GM12874 (cell line): ENCODE measurements at regions not wholly inside any gene's neighbourhood (a gene's known extent, or its start where the extent isn't known, plus 50 kb on each side); places are given as distances from the start of the nearest gene placed in this dataset.

Experiments
- TF ChIP-seq, protein P1 (sequence below): IDR thresholded peaks from 2 replicates; pipeline ENCODE4 v1.5.1; 2011; ENCODE audit warnings: low read depth, mild to moderate bottlenecking, control low read depth, low read length, moderate library complexity; ENCODE audit not compliant: insufficient read depth

GRCh38 chr11:116345575-116345974 lies 427.2 kb downstream of the BUD13 start:
- TF ChIP-seq, protein P1, sequence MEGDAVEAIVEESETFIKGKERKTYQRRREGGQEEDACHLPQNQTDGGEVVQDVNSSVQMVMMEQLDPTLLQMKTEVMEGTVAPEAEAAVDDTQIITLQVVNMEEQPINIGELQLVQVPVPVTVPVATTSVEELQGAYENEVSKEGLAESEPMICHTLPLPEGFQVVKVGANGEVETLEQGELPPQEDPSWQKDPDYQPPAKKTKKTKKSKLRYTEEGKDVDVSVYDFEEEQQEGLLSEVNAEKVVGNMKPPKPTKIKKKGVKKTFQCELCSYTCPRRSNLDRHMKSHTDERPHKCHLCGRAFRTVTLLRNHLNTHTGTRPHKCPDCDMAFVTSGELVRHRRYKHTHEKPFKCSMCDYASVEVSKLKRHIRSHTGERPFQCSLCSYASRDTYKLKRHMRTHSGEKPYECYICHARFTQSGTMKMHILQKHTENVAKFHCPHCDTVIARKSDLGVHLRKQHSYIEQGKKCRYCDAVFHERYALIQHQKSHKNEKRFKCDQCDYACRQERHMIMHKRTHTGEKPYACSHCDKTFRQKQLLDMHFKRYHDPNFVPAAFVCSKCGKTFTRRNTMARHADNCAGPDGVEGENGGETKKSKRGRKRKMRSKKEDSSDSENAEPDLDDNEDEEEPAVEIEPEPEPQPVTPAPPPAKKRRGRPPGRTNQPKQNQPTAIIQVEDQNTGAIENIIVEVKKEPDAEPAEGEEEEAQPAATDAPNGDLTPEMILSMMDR: no peak

DNA sequence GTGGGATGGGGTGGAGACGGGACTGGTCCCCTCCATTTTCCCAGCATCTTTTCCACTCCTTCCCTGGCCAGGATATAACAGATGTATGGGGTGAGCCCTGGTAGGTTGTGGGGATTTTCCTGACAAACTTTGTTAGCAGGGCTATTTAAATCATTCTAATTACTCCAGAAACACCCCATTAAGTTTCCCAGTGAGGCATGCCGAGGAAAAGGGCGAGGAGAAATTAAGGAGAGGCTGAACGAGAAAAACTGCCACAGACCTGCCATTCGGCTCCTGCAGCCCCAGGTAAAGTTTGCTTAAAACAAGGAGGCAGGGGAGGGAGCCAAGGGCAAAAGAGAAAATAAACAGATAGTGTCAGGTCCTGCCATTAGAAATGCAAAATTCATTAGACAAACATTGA lies 428.2 kb downstream of the BUD13 start:
- TF ChIP-seq, protein P1: no peak

DNA sequence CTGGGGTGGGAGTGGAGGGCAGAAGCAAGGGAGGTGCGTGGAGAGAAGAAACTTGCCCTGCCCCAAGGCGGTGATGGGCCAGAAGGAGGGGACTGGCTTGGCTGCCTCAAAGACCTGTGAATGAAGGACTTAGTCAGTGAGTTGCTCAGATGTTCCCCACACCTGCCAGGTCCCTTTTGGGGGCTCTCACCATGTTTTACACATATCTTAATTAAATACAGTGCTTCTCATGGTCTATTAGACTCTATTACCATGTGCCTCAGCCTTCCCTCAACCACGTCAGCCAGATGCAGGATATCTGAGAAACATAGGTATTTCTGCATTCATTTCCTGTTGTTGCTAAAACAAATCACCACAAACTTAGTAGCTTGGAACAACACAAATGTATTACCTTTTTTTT lies 429.5 kb downstream of the BUD13 start:
- TF ChIP-seq, protein P1: no peak

DNA sequence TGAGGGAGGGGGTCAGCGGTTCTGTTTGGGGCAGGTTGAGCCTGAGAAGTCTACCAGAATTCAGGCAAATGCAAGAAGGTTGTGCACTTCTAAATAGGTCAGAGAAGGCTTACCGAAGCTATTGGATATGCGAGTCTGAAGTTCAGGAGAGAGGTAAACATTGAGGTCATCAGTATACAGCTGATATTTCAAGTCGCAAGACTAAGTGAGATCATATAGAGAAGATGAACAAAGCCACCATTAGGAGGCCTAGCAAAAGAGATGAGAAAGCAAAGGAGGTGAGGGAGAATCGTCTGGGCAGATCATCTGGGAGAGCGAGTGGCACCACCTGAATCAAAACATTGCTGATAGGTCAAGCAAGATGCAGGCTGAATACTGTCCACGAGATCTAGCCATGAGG lies 430.6 kb downstream of the BUD13 start:
- TF ChIP-seq, protein P1: no peak

DNA sequence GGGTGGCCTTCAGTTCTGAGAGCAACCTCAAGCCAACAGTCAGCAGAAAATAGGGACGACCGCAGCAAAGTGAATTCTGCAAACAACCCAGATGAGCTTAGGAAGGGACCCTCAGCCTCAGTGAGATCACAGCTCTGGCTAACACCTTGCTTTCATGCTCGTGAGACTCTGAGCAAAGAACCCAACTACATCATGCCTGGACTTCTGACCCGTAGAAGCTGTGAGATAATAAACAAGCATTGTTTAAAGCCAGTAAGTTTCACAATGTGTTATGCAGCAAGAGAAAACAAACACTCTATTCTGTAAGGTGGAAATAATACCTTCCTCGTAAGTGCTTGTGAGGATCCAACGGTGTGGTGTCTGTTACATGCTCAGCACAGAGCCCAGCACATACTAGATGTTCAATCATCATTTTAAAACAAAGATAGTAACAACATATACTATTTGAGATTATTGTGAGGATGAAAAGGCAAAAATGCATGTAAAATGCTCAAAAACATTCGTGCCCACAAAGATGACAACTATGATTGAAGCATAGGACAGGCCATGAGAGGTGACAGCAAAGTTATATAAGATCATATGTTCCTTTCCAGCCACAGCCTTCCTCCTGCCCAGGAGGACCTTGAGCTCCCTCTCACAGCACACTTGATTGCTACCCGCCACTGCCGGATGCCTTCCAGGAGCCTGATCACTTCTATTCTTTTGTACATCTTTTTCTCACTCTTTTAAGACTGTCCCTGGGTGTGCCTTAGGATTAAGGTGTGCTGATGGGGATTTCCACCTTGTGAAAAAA lies 433.3 kb downstream of the BUD13 start:
- TF ChIP-seq, protein P1: no peak

DNA sequence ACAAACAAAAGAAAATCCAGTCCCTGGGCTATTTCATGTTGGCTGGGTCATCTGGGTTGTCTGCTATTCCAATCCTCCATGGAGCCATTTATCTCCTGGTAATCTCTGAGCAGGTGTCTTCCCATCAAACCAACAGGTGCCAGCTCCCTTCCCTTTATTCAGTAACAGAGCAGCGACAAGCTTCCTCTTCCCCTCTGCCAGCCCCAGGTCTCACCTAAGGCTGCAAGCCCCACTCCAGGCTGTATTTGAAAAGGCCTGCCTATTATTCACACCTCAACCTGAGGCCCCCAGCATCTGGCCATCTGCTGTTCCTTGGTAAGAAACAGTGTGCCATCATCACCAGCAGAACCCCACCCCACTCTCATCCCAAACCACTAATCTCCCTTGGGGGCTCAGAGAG lies 436.2 kb downstream of the BUD13 start:
- TF ChIP-seq, protein P1: no peak

DNA sequence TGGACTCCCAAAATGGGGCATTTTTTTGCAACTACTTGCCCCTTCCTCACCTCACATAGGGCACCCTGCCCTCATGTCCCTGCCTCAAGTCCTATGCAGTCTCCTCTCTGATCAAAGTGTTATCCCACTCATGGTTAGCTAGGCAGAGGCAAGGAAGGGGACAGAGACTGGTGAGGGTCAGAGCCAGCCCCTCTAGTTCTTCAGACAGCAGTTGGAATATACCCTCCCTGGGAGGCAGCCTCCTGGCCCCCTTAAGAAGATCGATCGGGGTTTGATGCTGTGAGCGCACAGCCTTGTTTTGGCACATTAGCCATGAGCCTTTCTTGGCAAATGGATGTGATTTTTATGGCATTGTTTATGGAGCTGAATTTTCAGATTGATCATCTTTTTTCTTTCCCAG lies 436.9 kb downstream of the BUD13 start:
- TF ChIP-seq, protein P1: no peak
